IPS DF 6.9 (cell line): ENCODE measurements at regions not wholly inside any gene's neighbourhood (a gene's known extent, or its start where the extent isn't known, plus 50 kb on each side); places are given as distances from the start of the nearest gene placed in this dataset.

ENCODE experiments used
- DNase-seq: peaks from one replicate; pipeline ENCODE4 v3.0.0-alpha.2; 2013; ENCODE audit warnings: low read depth, low spot score
- H3K27ac ChIP-seq: one replicate; pipeline ENCODE4 v1.5.1; 2013; ENCODE audit warnings: low read length, control low read depth
- H3K27me3 ChIP-seq: 2 replicates; pipeline ENCODE4 v1.6.1; 2013; ENCODE audit warnings: mild to moderate bottlenecking, low read length; ENCODE audit not compliant: control insufficient read depth, insufficient read depth
- H3K36me3 ChIP-seq: 2 replicates; pipeline ENCODE4 v1.6.1; 2013; ENCODE audit warnings: low read length; ENCODE audit not compliant: control insufficient read depth, insufficient read depth
- H3K4me1 ChIP-seq: 2 replicates; pipeline ENCODE4 v1.6.1; 2013; ENCODE audit warnings: low read length; ENCODE audit not compliant: control insufficient read depth, insufficient read depth
- H3K4me3 ChIP-seq: 2 replicates; pipeline ENCODE4 v1.5.1; 2013; ENCODE audit warnings: mild to moderate bottlenecking, low read length
- H3K9me3 ChIP-seq: 2 replicates; pipeline ENCODE4 v1.6.1; 2013; ENCODE audit warnings: low read length, inconsistent platforms; ENCODE audit not compliant: control insufficient read depth, insufficient read depth
- WGBS: extraction: QIAGEN DNeasy Blood & Tissue Kit; methylation state at CpG from one replicate; pipeline ENCODE4 v1.1.7; 2013; ENCODE audit warnings: mixed read lengths, missing lambda C conversion rate; ENCODE audit not compliant: insufficient read length, insufficient coverage; 5-methylcytosine and 5-hydroxymethylcytosine counted together

DNA sequence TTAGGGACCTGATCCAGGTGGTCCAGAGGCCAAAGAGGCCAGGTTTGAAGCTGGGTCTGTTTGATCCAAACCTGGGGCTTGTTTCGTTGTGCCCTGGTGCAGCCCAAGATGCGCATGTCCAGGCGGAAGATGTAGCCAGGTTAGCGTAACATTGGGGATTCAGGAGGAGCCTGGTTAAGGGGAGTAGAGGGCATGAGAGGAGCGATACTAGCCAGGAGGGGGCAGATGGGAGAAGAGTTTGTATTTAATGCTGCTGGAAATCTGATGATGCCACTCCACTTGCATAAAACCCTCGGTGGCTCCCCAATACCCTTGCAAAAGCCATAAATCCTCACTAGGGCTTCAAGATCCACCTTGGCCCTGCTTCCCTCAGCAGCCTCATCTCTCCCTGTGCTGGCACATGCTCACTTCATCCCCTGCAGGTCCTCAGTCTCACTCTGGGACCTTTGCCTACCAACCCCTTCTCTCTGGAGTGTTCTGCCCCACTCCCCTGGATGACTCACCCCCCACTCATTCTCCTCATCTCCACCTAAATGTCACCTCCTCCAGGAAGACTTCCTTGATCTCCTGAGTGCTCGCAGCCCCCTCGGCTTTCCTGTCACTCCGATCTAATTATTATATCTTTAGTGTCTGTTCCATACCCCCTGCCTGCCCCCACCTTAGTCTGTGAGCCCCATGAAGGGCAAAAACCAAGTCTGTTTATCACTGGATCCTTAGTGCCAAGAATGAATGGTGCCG, 95.9 kb downstream of the MIAT start:
- DNase-seq, result no peak
- H3K4me3 ChIP-seq, result no peak overlapping the region
- peaks cover 13% of the 10 kb centered on the region; the same call in 1 of the 2 replicates for H3K4me1 ChIP-seq
- WGBS, result no CpG with 5 or more reads among the region's 10 CpGs
- no peak overlapping the region for H3K27ac ChIP-seq
- H3K9me3 ChIP-seq, result no peaks in the 10 kb centered on the region
- no peaks in the 10 kb centered on the region for H3K27me3 ChIP-seq
- no peaks in the 10 kb centered on the region for H3K36me3 ChIP-seq

DNA sequence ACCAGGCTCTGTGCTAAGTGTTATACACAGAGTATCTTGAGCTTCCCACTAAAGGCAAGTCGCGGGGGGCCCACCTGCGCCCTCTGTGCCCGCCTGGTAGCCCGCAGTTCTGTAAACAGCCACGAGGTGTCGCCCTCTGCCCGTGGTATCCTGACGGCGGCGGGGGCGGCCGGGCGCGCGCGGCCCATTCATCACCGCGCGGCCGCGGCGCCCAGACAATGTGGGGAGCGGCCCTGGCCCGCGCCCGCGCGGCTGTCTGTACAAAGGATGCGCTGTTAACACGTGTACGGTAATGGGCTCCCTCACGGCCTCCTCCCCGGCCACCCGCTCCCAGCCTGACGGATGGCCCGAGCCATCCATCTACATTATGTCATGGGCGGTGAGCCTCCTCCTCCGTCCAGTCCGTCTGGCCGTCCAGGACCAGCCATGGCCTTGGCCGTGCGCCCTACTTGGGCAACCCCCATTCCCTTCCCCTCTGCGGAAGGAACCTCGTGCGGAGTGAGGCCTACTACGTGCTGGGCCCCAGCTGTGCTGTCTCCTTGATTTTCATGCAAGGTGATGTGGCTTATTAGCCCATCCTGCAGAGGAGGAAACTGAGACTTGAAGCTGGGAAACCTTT, 99.4 kb downstream of the MIAT start:
- no peak for DNase-seq
- Histone ChIP-seq H3K36me3 (no peaks in the 10 kb centered on the region), H3K27me3 (no peaks in the 10 kb centered on the region), H3K4me3 (peak overlapping the region; percentile 13; the same call in 1 of the 2 replicates), H3K4me1 (peaks cover 8% of the 10 kb centered on the region; the same call in 1 of the 2 replicates), H3K27ac (no peak overlapping the region), H3K9me3 (no peaks in the 10 kb centered on the region)
- whole genome bisulfite sequencing, result no CpG with 5 or more reads among the region's 47 CpGs

DNA sequence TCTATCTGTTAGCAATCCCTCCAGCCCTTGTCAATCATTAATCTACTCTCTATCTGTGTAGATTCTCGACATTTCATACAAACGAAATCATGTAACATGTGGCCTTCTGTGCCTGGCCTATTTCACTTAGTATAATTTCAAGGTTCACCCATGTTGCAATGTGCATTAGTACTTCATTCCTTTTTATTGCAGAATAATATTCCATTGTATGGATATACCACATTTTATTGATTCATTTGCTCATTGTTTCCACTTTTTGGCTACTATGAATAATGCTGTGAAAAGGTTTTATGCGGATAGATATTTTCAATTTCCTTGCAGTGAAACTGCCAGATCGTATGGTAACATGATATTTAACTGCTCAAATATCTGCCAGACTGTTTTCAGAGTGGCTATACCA, 100.1 kb downstream of the MIAT start:
- Histone ChIP-seq H3K4me1 (peaks cover 6% of the 10 kb centered on the region; the same call in 1 of the 2 replicates), H3K27ac (no peak overlapping the region), H3K9me3 (no peaks in the 10 kb centered on the region), H3K36me3 (no peaks in the 10 kb centered on the region), H3K27me3 (no peaks in the 10 kb centered on the region), H3K4me3 (no peak overlapping the region)
- no CpG with 5 or more reads among the region's 4 CpGs for WGBS
- no peak for DNase-seq

DNA sequence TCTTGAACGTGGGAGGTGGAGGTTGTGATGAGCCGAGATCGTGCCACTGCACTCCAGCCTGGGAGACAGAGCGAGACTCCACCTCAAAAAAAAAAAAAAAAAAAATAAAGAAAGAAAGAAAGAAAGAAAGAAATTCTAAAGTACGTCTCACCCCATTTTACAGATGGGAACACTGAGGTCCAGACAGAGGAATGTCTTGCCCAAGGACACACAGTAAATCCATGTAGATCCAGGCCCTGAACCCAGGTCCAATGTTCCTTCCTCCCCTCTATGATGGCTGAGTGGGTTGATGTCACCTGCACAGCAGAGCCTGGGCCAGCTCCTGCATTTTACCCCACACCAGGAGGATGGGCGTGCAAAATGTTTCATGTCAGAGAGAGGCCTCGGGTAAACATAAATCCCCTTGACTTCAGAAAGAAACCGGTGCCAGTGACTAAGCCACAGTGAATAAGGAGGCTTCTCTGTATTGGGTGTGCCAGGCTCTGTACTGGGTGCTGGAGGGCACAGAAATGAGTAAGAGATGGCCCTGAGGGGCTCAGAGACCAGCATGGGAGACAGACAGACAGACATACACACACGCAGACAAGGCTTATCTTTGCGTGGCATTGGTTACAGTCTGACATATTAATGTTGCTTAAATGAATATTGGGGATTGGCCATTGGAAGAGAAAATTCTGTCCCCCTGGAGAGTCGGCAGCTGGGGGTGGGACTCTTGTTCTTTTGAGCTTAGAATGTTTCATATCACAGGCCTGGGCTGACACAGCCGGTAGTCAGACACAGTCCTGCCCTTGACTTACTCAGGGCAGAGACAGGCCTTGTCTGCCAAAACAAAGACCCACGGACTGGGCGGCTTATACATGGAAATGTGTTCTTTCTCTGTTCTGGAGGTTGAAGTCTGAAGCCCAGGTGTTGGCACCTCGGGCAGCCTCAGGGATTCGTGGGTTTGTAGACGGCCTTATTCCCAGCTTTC, 105.4 kb downstream of the MIAT start:
- Histone ChIP-seq H3K27ac (no peak overlapping the region), H3K4me3 (no peak overlapping the region), H3K36me3 (no peaks in the 10 kb centered on the region), H3K27me3 (no peaks in the 10 kb centered on the region), H3K4me1 (peaks cover 2% of the 10 kb centered on the region; the same call in 1 of the 2 replicates), H3K9me3 (no peaks in the 10 kb centered on the region)
- no peak for DNase-seq
- no CpG with 5 or more reads among the region's 17 CpGs for WGBS

DNA sequence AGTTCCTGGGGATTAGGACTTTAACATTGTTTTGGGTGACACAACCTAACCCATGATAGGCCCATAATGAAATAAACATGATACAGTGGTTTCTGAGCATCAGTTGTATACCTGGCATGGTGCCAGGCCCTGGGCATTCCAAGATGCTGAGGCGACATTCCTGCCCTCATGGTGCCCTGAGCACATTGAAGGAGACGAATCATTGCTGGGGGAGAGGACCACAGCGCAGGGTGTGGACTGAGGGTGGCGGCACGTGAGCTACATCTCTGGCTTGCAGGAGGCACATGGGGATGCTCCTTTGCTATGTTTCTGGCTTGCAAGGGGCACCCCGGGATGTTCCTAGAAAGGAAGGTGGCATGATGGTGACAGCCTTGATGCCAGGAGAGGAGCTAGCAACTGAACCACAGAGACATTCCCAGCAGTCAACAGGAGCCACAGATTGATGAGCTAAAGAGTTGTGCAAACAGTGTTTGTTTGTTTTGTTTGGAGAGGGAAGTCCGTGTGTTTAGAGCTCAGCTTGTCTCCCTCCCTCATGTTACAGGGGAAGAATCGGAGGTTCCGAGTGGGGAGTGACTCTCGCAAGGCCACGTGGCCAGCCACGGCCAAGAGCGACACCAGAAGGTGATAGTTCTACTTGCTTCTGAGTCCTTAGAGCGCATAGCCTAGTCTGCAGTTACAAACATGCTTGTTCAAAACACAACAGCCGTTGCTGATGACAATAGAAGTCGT, 106.4 kb downstream of the MIAT start:
- no peaks in the 10 kb centered on the region for H3K27me3 ChIP-seq
- H3K4me1 ChIP-seq, result peaks cover 2% of the 10 kb centered on the region; the same call in 1 of the 2 replicates
- H3K9me3 ChIP-seq, result no peaks in the 10 kb centered on the region
- DNase-seq, result no peak
- H3K27ac ChIP-seq, result no peak overlapping the region
- no CpG with 5 or more reads among the region's 16 CpGs for WGBS
- H3K4me3 ChIP-seq, result no peak overlapping the region
- no peaks in the 10 kb centered on the region for H3K36me3 ChIP-seq

DNA sequence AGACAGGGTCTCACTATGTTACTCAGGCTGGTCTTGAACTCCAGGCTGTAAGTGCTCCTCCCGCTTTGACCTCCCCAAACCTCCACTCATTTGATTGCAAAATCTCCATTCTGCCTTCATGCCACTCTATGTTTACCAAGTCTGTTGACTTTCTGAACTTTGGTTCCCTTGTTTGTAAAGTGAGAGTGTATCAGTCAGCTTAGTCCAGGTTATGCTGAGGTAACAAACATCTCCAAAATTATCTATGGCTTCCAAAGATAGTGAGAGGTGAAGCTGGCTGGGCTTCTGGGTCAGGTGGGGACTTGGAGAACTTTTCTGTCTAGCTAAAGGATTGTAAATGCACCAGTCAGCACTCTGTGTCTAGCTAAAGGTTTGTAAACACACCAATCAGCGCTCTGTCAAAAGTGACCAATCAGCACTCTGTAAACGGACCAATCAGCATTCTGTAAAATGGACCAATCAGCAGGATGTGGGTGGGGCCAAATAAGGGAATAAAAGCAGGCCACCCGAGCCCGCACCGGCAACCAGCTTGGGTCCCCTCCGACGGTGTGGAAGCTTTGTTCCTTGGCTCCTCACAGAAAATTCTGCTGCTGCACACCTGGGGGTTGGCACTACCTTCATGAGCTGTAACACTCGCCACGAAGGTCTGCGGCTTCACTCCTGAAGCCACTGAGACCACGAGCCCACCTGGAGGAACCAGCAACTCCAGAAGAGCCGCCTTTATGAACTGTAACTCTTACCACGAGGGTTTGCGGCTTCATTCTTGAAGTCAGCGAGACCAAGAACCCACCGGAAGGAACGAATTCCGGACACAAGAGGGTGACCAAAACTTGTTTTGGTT, 109.3 kb downstream of the MIAT start:
- H3K4me1 ChIP-seq, result peaks cover 2% of the 10 kb centered on the region; the same call in 1 of the 2 replicates
- no peaks in the 10 kb centered on the region for H3K9me3 ChIP-seq
- H3K27me3 ChIP-seq, result no peaks in the 10 kb centered on the region
- H3K36me3 ChIP-seq, result no peaks in the 10 kb centered on the region
- no peak overlapping the region for H3K27ac ChIP-seq
- no peak for DNase-seq
- WGBS, result no CpG with 5 or more reads among the region's 19 CpGs
- no peak overlapping the region for H3K4me3 ChIP-seq

DNA sequence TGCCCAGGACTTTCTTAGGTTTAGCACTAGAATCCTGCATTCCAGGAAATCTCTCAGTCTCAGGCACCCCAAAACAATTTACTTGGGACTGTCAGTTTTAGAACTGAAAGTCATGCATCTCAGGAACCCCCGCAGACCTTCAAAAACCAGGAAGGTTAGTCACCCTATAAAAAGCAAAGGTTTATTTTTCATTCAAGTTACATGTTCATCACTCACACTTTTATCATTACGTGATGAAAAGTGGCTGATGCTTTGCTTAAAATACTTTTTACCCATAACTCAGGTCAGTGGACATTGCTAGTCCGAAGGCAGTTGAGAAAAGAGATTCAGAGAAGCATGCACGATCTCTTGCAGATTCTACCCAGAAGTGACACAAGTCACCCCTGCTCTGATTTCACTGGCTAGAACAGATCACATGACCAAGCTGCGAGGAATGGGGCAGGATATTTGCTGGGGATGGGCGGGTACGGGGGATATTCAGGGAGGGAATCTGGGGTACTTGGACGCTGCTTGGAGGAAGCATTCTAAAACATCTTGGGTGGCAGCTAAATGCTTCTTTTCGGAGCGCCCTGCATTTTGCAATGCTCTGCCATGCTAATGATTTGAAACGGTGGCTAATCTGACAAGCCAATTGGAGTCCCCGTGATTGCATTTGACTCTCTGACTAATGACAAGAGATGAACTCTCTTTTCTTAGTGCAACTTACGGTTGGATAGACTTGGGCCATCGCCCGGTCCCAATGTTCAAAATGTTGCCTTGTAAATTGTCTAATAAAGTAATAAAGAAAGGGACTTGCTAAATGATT, 110.2 kb downstream of the MIAT start:
- peaks cover 2% of the 10 kb centered on the region; the same call in 1 of the 2 replicates for H3K4me1 ChIP-seq
- H3K27ac ChIP-seq, result no peak overlapping the region
- DNase-seq, result no peak
- no peak overlapping the region for H3K4me3 ChIP-seq
- H3K9me3 ChIP-seq, result no peaks in the 10 kb centered on the region
- WGBS, result no CpG with 5 or more reads among the region's 15 CpGs
- H3K36me3 ChIP-seq, result no peaks in the 10 kb centered on the region
- no peaks in the 10 kb centered on the region for H3K27me3 ChIP-seq

DNA sequence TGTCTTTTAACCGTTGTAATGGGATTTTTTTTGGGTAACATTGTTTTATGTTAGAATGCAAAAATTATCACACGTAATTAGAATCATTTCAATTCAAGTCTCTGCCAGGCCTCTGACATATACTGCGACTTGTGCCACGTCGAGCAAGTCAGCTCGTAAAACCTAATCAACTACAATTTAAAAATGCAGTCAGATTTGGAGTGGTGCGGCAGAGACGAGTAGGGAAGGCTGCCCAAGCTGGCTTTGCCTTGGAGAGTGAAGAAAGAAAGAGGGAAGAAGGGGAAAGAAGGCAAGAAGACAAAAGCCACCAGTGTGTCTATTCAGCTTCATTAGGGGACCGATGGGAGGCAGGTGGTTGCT, 110.7 kb downstream of the MIAT start:
- no peaks in the 10 kb centered on the region for H3K36me3 ChIP-seq
- H3K27ac ChIP-seq, result no peak overlapping the region
- H3K4me3 ChIP-seq, result no peak overlapping the region
- no peak for DNase-seq
- H3K4me1 ChIP-seq, result peaks cover 2% of the 10 kb centered on the region; the same call in 1 of the 2 replicates
- 100% methylated on average over 1 of the region's 9 CpGs for WGBS
- no peaks in the 10 kb centered on the region for H3K9me3 ChIP-seq
- no peaks in the 10 kb centered on the region for H3K27me3 ChIP-seq

DNA sequence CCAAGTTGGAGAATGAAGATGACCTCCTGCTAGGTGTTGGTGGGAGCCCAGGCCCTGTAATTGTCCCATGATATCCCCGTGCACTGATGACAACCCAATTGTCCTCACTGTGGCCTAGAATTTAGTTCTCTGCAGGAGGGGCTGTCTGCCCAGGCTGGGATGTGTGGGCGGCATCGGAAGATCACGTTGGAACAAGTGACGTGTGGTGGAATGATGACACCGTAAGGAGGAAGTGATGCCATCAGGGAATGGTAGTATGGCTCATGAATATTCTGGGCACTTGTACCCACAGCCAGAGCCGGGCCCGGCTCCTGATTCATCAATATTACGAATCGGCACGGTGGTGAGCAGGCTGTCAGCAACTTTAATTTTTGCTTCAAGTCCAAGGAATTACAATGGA, 111.6 kb downstream of the MIAT start:
- no peak for DNase-seq
- H3K4me1 ChIP-seq, result no peaks in the 10 kb centered on the region
- no CpG with 5 or more reads among the region's 11 CpGs for WGBS

More for the DNA sequence above, 111.6 kb downstream of the MIAT start:
- no peaks in the 10 kb centered on the region for H3K9me3 ChIP-seq
- no peak overlapping the region for H3K4me3 ChIP-seq
- no peaks in the 10 kb centered on the region for H3K36me3 ChIP-seq
- H3K27ac ChIP-seq, result no peak overlapping the region
- no peaks in the 10 kb centered on the region for H3K27me3 ChIP-seq
